ENCODE measurements at regions not wholly inside any gene's neighbourhood (a gene's known extent, or its start where the extent isn't known, plus 50 kb on each side); places are given as distances from the start of the nearest gene placed in this dataset.
A peak's percentile ranks its signal among the peaks of the same experiment; 100 is the strongest.

- Histone ChIP-seq H3K4me1 (ENCODE audit: control insufficient read depth, extremely low read depth, insufficient read depth, low read length) (no peaks in the 10 kb centered on the region), H3K9ac (ENCODE audit: insufficient read depth, low read length) (no peak overlapping the region), H3K9me3 (ENCODE audit: control insufficient read depth, insufficient read depth, low read depth, low read length) (no peaks in the 10 kb centered on the region), H4K20me1 (ENCODE audit: control insufficient read depth, extremely low read depth, insufficient read depth, low read length) (no peaks in the 10 kb centered on the region), H3K4me3 (replicated peaks in 1 of 4; ENCODE audit: control extremely low read depth in 1 of 4, insufficient read depth in 1 of 4, low read depth in 3 of 4, low read length in 4 of 4) (no peak overlapping the region), H2AFZ (ENCODE audit: low read length) (no peak overlapping the region), H3K27me3 (ENCODE audit: control insufficient read depth, insufficient read depth, low read length) (no peaks in the 10 kb centered on the region), H3K36me3 (ENCODE audit: control insufficient read depth, insufficient read depth, low read length) (no peaks in the 10 kb centered on the region), H3K4me2 (ENCODE audit: extremely low read depth, insufficient read depth, low read length) (no peak overlapping the region), H3K27ac (ENCODE audit: insufficient read depth, low read length) (no peak overlapping the region), H3K79me2 (ENCODE audit: control insufficient read depth, insufficient read depth, low read length) (no peaks in the 10 kb centered on the region)
- TF ChIP-seq CTCF (conservative IDR thresholded peaks at IDR 0.05 in 1 of 2, IDR thresholded peaks at IDR 0.05 in 1 of 2; ENCODE audit: low read depth in 1 of 2, low read length in 2 of 2) (no peak), EZH2 (IDR thresholded peaks at IDR 0.05; ENCODE audit: low read length, missing control alignments) (no peak)
- DNase-seq (ENCODE audit: low read depth in 2 of 2), result no peak
Measured at GRCh38 chr2:230648356-230648755, 64.3 kb upstream of the CAB39 start.

GRCh38 chr2:230650585-230651137, 62.0 kb upstream of the CAB39 start:
- Histone ChIP-seq H3K27ac (ENCODE audit: insufficient read depth, low read length) (no peak overlapping the region), H3K9ac (ENCODE audit: insufficient read depth, low read length) (no peak overlapping the region), H2AFZ (ENCODE audit: low read length) (peak overlapping the region; percentile 36), H3K4me3 (replicated peaks in 1 of 4; ENCODE audit: control extremely low read depth in 1 of 4, insufficient read depth in 1 of 4, low read depth in 3 of 4, low read length in 4 of 4) (no peak overlapping the region), H3K27me3 (ENCODE audit: control insufficient read depth, insufficient read depth, low read length) (no peaks in the 10 kb centered on the region), H3K4me1 (ENCODE audit: control insufficient read depth, extremely low read depth, insufficient read depth, low read length) (no peaks in the 10 kb centered on the region), H4K20me1 (ENCODE audit: control insufficient read depth, extremely low read depth, insufficient read depth, low read length) (no peaks in the 10 kb centered on the region), H3K9me3 (ENCODE audit: control insufficient read depth, insufficient read depth, low read depth, low read length) (no peaks in the 10 kb centered on the region), H3K79me2 (ENCODE audit: control insufficient read depth, insufficient read depth, low read length) (no peaks in the 10 kb centered on the region), H3K4me2 (ENCODE audit: extremely low read depth, insufficient read depth, low read length) (no peak overlapping the region), H3K36me3 (ENCODE audit: control insufficient read depth, insufficient read depth, low read length) (no peaks in the 10 kb centered on the region)
- peak in 1 of 2 donors; percentile 27 for DNase-seq (ENCODE audit: low read depth in 2 of 2)
- no peak for TF ChIP-seq CTCF (conservative IDR thresholded peaks at IDR 0.05 in 1 of 2, IDR thresholded peaks at IDR 0.05 in 1 of 2; ENCODE audit: low read depth in 1 of 2, low read length in 2 of 2)

- TF ChIP-seq EZH2 (IDR thresholded peaks at IDR 0.05; ENCODE audit: low read length, missing control alignments), result no peak
- no peak for TF ChIP-seq CTCF (conservative IDR thresholded peaks at IDR 0.05 in 1 of 2, IDR thresholded peaks at IDR 0.05 in 1 of 2; ENCODE audit: low read depth in 1 of 2, low read length in 2 of 2)
- H3K27me3 ChIP-seq (ENCODE audit: control insufficient read depth, insufficient read depth, low read length), result no peaks in the 10 kb centered on the region
- no peak overlapping the region for H3K4me3 ChIP-seq (replicated peaks in 1 of 4; ENCODE audit: control extremely low read depth in 1 of 4, insufficient read depth in 1 of 4, low read depth in 3 of 4, low read length in 4 of 4)
- H3K4me2 ChIP-seq (ENCODE audit: extremely low read depth, insufficient read depth, low read length), result no peak overlapping the region
- no peaks in the 10 kb centered on the region for H3K4me1 ChIP-seq (ENCODE audit: control insufficient read depth, extremely low read depth, insufficient read depth, low read length)
- H4K20me1 ChIP-seq (ENCODE audit: control insufficient read depth, extremely low read depth, insufficient read depth, low read length), result no peaks in the 10 kb centered on the region
- H2AFZ ChIP-seq (ENCODE audit: low read length), result no peak overlapping the region
- DNase-seq (ENCODE audit: low read depth in 2 of 2), result no peak
- no peaks in the 10 kb centered on the region for H3K9me3 ChIP-seq (ENCODE audit: control insufficient read depth, insufficient read depth, low read depth, low read length)
- no peaks in the 10 kb centered on the region for H3K79me2 ChIP-seq (ENCODE audit: control insufficient read depth, insufficient read depth, low read length)
- H3K27ac ChIP-seq (ENCODE audit: insufficient read depth, low read length), result no peak overlapping the region
- no peak overlapping the region for H3K9ac ChIP-seq (ENCODE audit: insufficient read depth, low read length)
- H3K36me3 ChIP-seq (ENCODE audit: control insufficient read depth, insufficient read depth, low read length), result no peaks in the 10 kb centered on the region
Measured at GRCh38 chr2:230654057-230654456, 58.6 kb upstream of the CAB39 start.

Measured in fibroblast of lung (primary cell).